ENCODE measurements at regions not wholly inside any gene's neighbourhood (a gene's known extent, or its start where the extent isn't known, plus 50 kb on each side); places are given as distances from the start of the nearest gene placed in this dataset.

DNA sequence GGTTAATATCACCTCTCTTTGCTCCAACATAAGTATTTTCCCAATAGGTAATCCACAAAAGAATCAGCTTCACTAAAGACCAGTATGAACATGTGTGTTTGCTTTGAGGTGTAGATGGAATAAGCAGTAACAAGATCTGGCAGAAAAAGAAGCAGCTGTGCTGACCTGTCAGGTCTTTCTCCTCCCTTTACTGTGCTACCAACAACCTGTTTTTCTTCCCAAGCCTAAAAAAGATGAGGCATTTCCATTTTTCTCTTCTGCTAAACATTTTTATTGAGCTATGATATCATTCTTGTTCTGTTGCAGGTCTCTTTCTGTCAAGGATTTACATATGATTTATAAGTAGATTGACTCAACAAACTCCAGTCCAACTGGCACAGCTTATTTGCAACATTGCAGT is 315.2 kb upstream of the GLI3 start:
- no peaks in the 10 kb centered on the region for H3K4me1 ChIP-seq
- no peak overlapping the region for H3K27ac ChIP-seq
- no peaks in the 10 kb centered on the region for H3K27me3 ChIP-seq
- no peak for ATAC-seq
- no peak for DNase-seq
- H3K4me3 ChIP-seq = no peak overlapping the region
- peaks cover 0 to 4% (median 0%) of the 10 kb centered on the region in 3 donors for H3K9me3 ChIP-seq
- TF ChIP-seq, protein P1, sequence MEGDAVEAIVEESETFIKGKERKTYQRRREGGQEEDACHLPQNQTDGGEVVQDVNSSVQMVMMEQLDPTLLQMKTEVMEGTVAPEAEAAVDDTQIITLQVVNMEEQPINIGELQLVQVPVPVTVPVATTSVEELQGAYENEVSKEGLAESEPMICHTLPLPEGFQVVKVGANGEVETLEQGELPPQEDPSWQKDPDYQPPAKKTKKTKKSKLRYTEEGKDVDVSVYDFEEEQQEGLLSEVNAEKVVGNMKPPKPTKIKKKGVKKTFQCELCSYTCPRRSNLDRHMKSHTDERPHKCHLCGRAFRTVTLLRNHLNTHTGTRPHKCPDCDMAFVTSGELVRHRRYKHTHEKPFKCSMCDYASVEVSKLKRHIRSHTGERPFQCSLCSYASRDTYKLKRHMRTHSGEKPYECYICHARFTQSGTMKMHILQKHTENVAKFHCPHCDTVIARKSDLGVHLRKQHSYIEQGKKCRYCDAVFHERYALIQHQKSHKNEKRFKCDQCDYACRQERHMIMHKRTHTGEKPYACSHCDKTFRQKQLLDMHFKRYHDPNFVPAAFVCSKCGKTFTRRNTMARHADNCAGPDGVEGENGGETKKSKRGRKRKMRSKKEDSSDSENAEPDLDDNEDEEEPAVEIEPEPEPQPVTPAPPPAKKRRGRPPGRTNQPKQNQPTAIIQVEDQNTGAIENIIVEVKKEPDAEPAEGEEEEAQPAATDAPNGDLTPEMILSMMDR (IDR thresholded peaks at IDR 0.05 in 4 of 5, conservative IDR thresholded peaks at IDR 0.05 in 1 of 5) = no peak
- no peak for TF ChIP-seq POLR2A (IDR thresholded peaks at IDR 0.05)
- intact Hi-C loops (cut with DNase I; ENCODE audit: low total_unique reads) (no loop called here), in situ Hi-C loops (cut with MboI; ENCODE audit: low sequenced_read_pairs in 4 of 4) (no loop called here)
- no peaks in the 10 kb centered on the region for H3K36me3 ChIP-seq

DNA sequence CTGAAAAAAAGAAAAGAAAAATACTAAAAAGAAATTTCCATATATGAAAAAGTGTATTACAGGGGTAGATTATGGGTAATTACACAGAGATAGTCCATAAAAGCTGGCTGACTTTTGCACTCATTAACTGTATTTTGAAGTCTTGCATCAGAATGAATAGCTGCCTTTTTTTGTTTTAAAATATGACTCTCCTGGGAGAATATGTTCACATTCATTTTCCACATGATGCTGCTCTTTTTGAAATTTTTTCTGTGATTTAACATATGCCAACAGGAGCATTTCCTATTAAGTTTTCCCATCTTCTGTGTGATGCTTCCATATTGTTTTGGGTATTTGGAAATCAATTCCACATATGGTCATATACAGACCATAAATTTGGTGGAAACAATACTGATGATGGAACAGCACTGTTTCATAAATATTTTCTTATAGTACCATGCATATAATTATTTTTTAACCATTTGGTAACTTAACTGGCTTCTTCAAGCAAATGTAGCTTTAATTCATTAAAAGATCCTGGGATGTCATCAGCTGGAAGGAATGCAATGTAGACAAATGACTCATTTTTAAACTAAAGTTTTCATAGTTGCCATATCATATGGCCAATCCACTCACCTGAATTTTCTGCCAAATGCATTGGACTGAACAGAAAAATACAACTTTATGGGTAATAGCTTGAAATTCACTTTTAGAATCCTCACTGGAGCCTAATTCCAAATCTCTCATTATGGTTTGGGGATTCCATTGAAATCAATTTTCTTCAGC is 313.9 kb upstream of the GLI3 start:
- H3K9me3 ChIP-seq = peaks cover 0 to 4% (median 0%) of the 10 kb centered on the region in 3 donors
- DNase-seq (no peak), ATAC-seq (no peak)
- TF ChIP-seq, protein P1 (IDR thresholded peaks at IDR 0.05 in 4 of 5, conservative IDR thresholded peaks at IDR 0.05 in 1 of 5) = no peak
- TF ChIP-seq POLR2A (IDR thresholded peaks at IDR 0.05) = no peak
- no peaks in the 10 kb centered on the region for H3K4me1 ChIP-seq
- no peak overlapping the region for H3K4me3 ChIP-seq
- no peaks in the 10 kb centered on the region for H3K27me3 ChIP-seq
- in situ Hi-C loops (cut with MboI; ENCODE audit: low sequenced_read_pairs in 4 of 4) (no loop called here), intact Hi-C loops (cut with DNase I; ENCODE audit: low total_unique reads) (no loop called here)
- no peak overlapping the region for H3K27ac ChIP-seq
- H3K36me3 ChIP-seq = no peaks in the 10 kb centered on the region

DNA sequence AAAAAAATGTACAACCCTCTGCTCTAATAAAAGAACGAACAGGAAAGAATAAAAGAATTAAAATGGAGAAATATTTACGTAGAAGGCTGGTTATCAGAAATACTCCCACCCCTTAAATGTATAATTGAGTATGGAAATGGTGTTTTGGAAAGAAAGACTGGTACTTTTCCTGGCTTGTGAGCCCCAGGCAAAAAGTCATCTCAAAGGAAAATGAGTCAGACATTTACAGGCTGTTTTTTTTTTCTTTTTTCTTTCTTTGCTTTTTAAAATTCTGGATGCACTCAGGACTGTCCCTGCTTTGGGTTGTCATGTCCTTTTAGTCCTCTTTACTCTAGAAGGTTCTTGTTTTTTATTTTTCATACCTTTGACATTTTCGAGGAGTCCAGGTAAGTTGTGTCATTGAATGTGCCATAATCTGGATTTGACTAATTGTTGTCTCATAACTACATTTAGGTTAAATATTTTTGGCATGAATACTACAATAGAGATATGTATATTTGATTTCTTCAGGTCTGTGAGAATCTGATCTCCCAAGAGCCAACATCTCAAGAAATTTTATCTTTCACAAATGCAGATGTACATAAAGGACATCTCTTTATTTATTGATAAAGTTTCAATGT is 313.0 kb upstream of the GLI3 start:
- no peak overlapping the region for H3K4me3 ChIP-seq
- no peaks in the 10 kb centered on the region for H3K36me3 ChIP-seq
- in situ Hi-C loops (cut with MboI; ENCODE audit: low sequenced_read_pairs in 4 of 4) = no loop called here
- no peaks in the 10 kb centered on the region for H3K27me3 ChIP-seq
- DNase-seq (no peak), ATAC-seq (no peak)
- H3K9me3 ChIP-seq = peaks cover 0 to 3% (median 0%) of the 10 kb centered on the region in 3 donors
- intact Hi-C loops (cut with DNase I; ENCODE audit: low total_unique reads) = no loop called here
- no peaks in the 10 kb centered on the region for H3K4me1 ChIP-seq
- TF ChIP-seq POLR2A (IDR thresholded peaks at IDR 0.05) = no peak
- TF ChIP-seq, protein P1 (IDR thresholded peaks at IDR 0.05 in 4 of 5, conservative IDR thresholded peaks at IDR 0.05 in 1 of 5) = no peak
- H3K27ac ChIP-seq = no peak overlapping the region

DNA sequence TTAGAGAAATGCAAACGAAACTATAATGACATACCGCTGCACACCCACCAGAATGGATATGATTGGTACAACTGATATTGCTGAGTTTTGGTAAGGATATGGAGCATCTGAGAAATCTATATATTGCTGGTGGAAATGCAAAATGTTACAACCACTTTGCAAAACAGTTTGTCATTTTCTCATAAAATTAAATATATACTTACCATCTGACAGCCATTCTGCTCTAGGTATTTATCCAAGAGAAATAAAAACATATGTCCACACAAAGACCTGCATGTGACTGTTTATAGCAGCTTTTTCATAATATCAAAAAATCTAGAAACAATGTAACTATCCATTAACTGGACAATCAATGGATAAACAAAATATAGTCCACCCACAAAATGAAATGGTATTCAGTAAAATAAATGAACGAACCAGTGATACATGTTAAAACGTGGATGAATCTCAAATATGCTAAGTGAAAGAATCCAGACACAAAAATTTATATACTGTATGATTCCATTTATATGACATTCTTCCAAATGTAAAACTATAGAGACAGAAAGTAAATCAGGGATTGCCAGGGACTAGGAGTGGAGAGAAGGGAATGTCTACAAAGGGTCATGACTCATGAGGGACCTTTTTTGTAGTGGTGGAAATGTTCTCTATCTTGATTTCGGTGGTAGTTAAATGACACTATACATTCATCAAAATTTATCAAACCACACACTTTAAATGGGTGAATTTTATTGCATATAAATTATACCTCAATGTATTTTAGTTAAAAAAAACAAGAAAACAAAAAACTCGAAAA is 312.0 kb upstream of the GLI3 start:
- no peak overlapping the region for H3K4me3 ChIP-seq
- in situ Hi-C loops (cut with MboI; ENCODE audit: low sequenced_read_pairs in 4 of 4) = no loop called here
- H3K27ac ChIP-seq = no peak overlapping the region
- DNase-seq (no peak), ATAC-seq (no peak)
- no peaks in the 10 kb centered on the region for H3K9me3 ChIP-seq
- H3K36me3 ChIP-seq = no peaks in the 10 kb centered on the region
- no peak for TF ChIP-seq POLR2A (IDR thresholded peaks at IDR 0.05)
- TF ChIP-seq, protein P1 (IDR thresholded peaks at IDR 0.05 in 4 of 5, conservative IDR thresholded peaks at IDR 0.05 in 1 of 5) = no peak
- H3K4me1 ChIP-seq = no peaks in the 10 kb centered on the region
- no peaks in the 10 kb centered on the region for H3K27me3 ChIP-seq
- intact Hi-C loops (cut with DNase I; ENCODE audit: low total_unique reads) = no loop called here

Data from gastrocnemius medialis (tissue), 4 donors.